ENCODE measurements at regions not wholly inside any gene's neighbourhood (a gene's known extent, or its start where the extent isn't known, plus 50 kb on each side); places are given as distances from the start of the nearest gene placed in this dataset.

- no peaks in the 10 kb centered on the region for H3K36me3 ChIP-seq (ENCODE audit: control insufficient read depth in 2 of 2, extremely low read depth in 1 of 2, insufficient read depth in 2 of 2, low read length in 2 of 2)
- peaks cover 0 to under 1% of the 10 kb centered on the region in 2 experiments for H3K27me3 ChIP-seq (ENCODE audit: control insufficient read depth in 2 of 2, insufficient read depth in 2 of 2, low read length in 2 of 2)
- ChIA-PET CTCF (interaction anchor here (1.0 to 2.9 kb wide), 5 partner anchors 8 to 674 kb away, joined by 3 to 14 read pairs (median 5); no protein-coding TSS in a partner anchor), POLR2A (no interaction called here)
- TF ChIP-seq EZH2 (IDR thresholded peaks at IDR 0.05; ENCODE audit: borderline replicate concordance, low read depth, low read length, severe bottlenecking) (no peak), POLR2A (IDR thresholded peaks at IDR 0.05; ENCODE audit: low read depth, low read length) (no peak), CTCF (IDR thresholded peaks at IDR 0.05; ENCODE audit: extremely low read depth in 1 of 2, insufficient read depth in 1 of 2, low read depth in 1 of 2, low read length in 2 of 2) (no peak), GATA2 (IDR thresholded peaks at IDR 0.05; ENCODE audit: insufficient read depth, insufficient read length, low read depth, low read length) (no peak), FOS (IDR thresholded peaks at IDR 0.05; ENCODE audit: borderline replicate concordance, insufficient read depth, low read length) (no peak), MYC (IDR thresholded peaks at IDR 0.05; ENCODE audit: low read depth, low read length) (no peak), JUN (IDR thresholded peaks at IDR 0.05; ENCODE audit: borderline replicate concordance, insufficient read depth, insufficient read length, low read depth) (no peak), POLR2AphosphoS5 (IDR thresholded peaks at IDR 0.05; ENCODE audit: insufficient read depth, low read depth, low read length) (no peak)
- TF ChIP-seq, protein P1, sequence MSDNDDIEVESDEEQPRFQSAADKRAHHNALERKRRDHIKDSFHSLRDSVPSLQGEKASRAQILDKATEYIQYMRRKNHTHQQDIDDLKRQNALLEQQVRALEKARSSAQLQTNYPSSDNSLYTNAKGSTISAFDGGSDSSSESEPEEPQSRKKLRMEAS (IDR thresholded peaks at IDR 0.05; ENCODE audit: insufficient read depth, insufficient read length): no peak
- intact Hi-C loops (cut with micrococcal nuclease) (no loop called here), dilution Hi-C loops (cut with MboI; ENCODE audit: extremely low pct_ligation_motif_present, low sequenced_read_pairs) (no loop called here)
- no peaks in the 10 kb centered on the region for H3K9me3 ChIP-seq (replicated peaks; ENCODE audit: control insufficient read depth, insufficient read depth, low read length)
- BruUV-seq (replicated peaks): no TSS peak
- H3K9ac ChIP-seq (replicated peaks; ENCODE audit: extremely low read depth, insufficient read depth, low read length): no peak overlapping the region
- FAIRE-seq (no peak), DNase-seq (ENCODE audit: low read depth, low spot score) (no peak)
- no peak overlapping the region for H3K4me3 ChIP-seq (replicated peaks in 1 of 3; ENCODE audit: insufficient read depth in 1 of 3, low read depth in 1 of 3, low read length in 3 of 3)
- H2AFZ ChIP-seq (ENCODE audit: low read depth, low read length): no peak overlapping the region
- no peaks in the 10 kb centered on the region for H4K20me1 ChIP-seq (replicated peaks; ENCODE audit: control insufficient read depth, extremely low read depth, insufficient read depth, low read length)
- no peaks in the 10 kb centered on the region for H3K9me1 ChIP-seq (replicated peaks; ENCODE audit: control insufficient read depth, extremely low read depth, insufficient read depth, low read length)
- no peak overlapping the region for H3K27ac ChIP-seq (ENCODE audit: insufficient read depth, low read depth, low read length)
- no peaks in the 10 kb centered on the region for H3K79me2 ChIP-seq (ENCODE audit: control insufficient read depth, insufficient read depth, low read length)
- no peaks in the 10 kb centered on the region for H3K4me1 ChIP-seq (ENCODE audit: control insufficient read depth, extremely low read depth, insufficient read depth, low read length)
- no peak overlapping the region for H3K4me2 ChIP-seq (ENCODE audit: insufficient read depth, low read length)
These were observed 119.0 kb downstream of the ALDH8A1 start for GRCh38 chr6:134830940-134831339.

Measured in endothelial cell of umbilical vein (primary cell).